Adipocyte (in vitro differentiated cells): ENCODE measurements at regions not wholly inside any gene's neighbourhood (a gene's known extent, or its start where the extent isn't known, plus 50 kb on each side); places are given as distances from the start of the nearest gene placed in this dataset.

Experiments used
- DNase-seq: peaks from one replicate; pipeline ENCODE4 v3.0.0-alpha.2; 2015; ENCODE audit warnings: low read depth
- H3K27me3 ChIP-seq: replicated peaks from 2 replicates; pipeline ENCODE4 v1.7.0; 2013; ENCODE audit warnings: mild to moderate bottlenecking, low read length, moderate library complexity; ENCODE audit not compliant: control insufficient read depth, insufficient read depth
- H3K36me3 ChIP-seq: 2 replicates; pipeline ENCODE4 v1.7.0; 2013; ENCODE audit warnings: low read length, mild to moderate bottlenecking, moderate library complexity; ENCODE audit not compliant: control insufficient read depth, insufficient read depth, severe bottlenecking
- H3K4me1 ChIP-seq: 2 replicates; pipeline ENCODE4 v1.7.0; 2013; ENCODE audit warnings: mild to moderate bottlenecking, low read length, moderate library complexity; ENCODE audit not compliant: control insufficient read depth, insufficient read depth
- H3K4me3 ChIP-seq: 2 replicates; pipeline ENCODE4 v1.7.0; 2013; ENCODE audit warnings: mild to moderate bottlenecking, low read length, moderate library complexity
- H3K9ac ChIP-seq: 2 replicates; pipeline ENCODE4 v1.7.0; 2013; ENCODE audit warnings: mild to moderate bottlenecking, low read length, moderate library complexity
- H3K9me3 ChIP-seq: 2 replicates; pipeline ENCODE4 v1.7.0; 2013; ENCODE audit warnings: mild to moderate bottlenecking, low read length, moderate library complexity; ENCODE audit not compliant: control insufficient read depth

GRCh38 chrX:11059933-11060332 lies 51.2 kb upstream of the HCCS start:
- no peaks in the 10 kb centered on the region for H3K27me3 ChIP-seq
- DNase-seq, result no peak
- peaks cover 6% of the 10 kb centered on the region for H3K4me1 ChIP-seq
- H3K9me3 ChIP-seq, result no peaks in the 10 kb centered on the region
- no peak overlapping the region for H3K9ac ChIP-seq
- no peak overlapping the region for H3K4me3 ChIP-seq
- H3K36me3 ChIP-seq, result no peaks in the 10 kb centered on the region
